Gastroesophageal sphincter (tissue), 4 donors: ENCODE measurements at regions not wholly inside any gene's neighbourhood (a gene's known extent, or its start where the extent isn't known, plus 50 kb on each side); places are given as distances from the start of the nearest gene placed in this dataset.

ENCODE experiments used
- ATAC-seq: fragments of 150-250 bp; one replicate; pipeline ENCODE4 v1.9.1; 2016; ENCODE audit warnings: mild to moderate bottlenecking, moderate library complexity
- H3K27ac ChIP-seq, 4 donors: fragments of 200-600 bp; sonication (generic) in 3 of 4; 1 replicate in 3 of 4; 2 replicates in 1 of 4; pipeline ENCODE4 v1.5.1; 2016 to 2019
- H3K27me3 ChIP-seq: fragments of 200-600 bp; sonication (generic); one replicate; pipeline ENCODE4 v1.5.1; 2019
- H3K36me3 ChIP-seq, 2 donors: fragments of 200-600 bp; sonication (generic); one replicate each; pipeline ENCODE4 v1.5.1; 2019; ENCODE audit warnings: control low read depth in 1 of 2
- H3K4me1 ChIP-seq, 3 donors: fragments of 200-600 bp; sonication (generic); 1 replicate in 2 of 3; 2 replicates in 1 of 3; pipeline ENCODE4 v1.5.1; 2016 to 2019; ENCODE audit warnings: control low read depth in 2 of 3
- H3K4me3 ChIP-seq, 2 donors: fragments of 200-600 bp; sonication (generic); one replicate each; pipeline ENCODE4 v1.5.1; 2019; ENCODE audit warnings: mild to moderate bottlenecking in 1 of 2, moderate library complexity in 1 of 2
- H3K9me3 ChIP-seq, 3 donors: fragments of 200-600 bp; sonication (generic); one replicate each; pipeline ENCODE4 v1.5.1; 2017 to 2019; ENCODE audit warnings: control low read depth in 2 of 3
- EP300 ChIP-seq: sonication (generic); formaldehyde crosslinking; IDR thresholded peaks from one replicate; pipeline ENCODE4 v1.6.1; 2017; ENCODE audit warnings: antibody characterized with exemption, mild to moderate bottlenecking
- POLR2A ChIP-seq, 2 donors: fragments of 450-650 bp; IDR thresholded peaks; one replicate each; pipeline ENCODE4 v1.6.1; 2017; ENCODE audit warnings: antibody characterized with exemption in 2 of 2, mild to moderate bottlenecking in 2 of 2, moderate library complexity in 1 of 2
- POLR2AphosphoS5 ChIP-seq: sonication (generic); formaldehyde crosslinking; IDR thresholded peaks from one replicate; pipeline ENCODE4 v1.6.1; 2017; ENCODE audit warnings: antibody characterized with exemption
- WGBS, 2 donors: methylation state at CpG; one replicate each; pipeline ENCODE4 v1.1.5; 2018; ENCODE audit warnings: low coverage in 1 of 2; 5-methylcytosine and 5-hydroxymethylcytosine counted together
- TF ChIP-seq, protein P1 (sequence below), 4 experiments: fragments of 200-600 bp in 2 of 4; fragments of 450-650 bp in 2 of 4; sonication (generic) in 1 of 4; IDR thresholded peaks; one replicate each; pipeline ENCODE4 v1.5.1; 2017 to 2019; ENCODE audit warnings: antibody characterized with exemption in 4 of 4, mild to moderate bottlenecking in 2 of 4, moderate library complexity in 2 of 4

DNA sequence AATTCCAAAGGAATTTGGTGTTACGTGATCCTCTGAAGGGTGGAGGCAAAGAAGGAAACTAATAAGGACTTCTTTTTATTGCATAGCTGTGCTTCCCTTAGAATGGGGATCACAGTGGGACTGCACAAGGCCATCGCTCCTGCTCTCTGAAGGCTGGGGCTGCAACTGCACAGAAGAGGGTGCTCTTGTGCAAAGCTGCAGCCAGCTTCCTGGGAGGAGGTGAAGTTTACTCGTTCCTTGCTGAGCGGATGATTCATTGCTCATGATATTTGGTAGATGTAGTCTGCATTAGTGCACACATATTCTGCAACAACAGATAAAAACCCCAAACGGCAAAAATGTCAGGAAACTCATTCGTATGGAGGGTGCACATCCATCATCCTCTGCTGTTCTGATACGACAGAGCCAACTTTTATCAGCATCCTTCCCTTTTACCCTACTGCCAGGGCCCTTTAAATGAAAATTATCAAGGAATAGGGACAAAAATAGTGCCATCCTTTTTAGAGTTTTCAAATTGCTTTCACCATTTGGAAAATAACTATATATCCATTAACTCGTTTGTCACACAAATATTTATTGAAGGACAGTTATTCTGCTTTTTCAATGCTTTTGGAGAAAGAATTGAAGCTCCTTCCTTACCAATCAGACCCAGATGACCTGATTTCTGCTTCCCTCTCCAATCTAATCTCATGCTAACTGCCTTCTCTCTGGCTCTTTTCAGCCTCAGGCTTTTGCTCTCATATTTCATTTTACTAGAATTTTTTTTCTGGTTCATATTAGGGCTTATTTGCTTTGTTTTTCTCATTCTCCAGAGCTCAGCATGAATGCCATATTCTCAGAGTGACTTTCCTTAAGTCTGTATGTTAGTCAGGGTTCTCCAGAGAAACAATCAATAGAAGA is 263.6 kb downstream of the DUSP10 start:
- Histone ChIP-seq H3K27ac (no peak overlapping the region), H3K36me3 (no peaks in the 10 kb centered on the region), H3K4me1 (peaks cover 0 to 7% (median 0%) of the 10 kb centered on the region in 3 donors), H3K27me3 (no peaks in the 10 kb centered on the region), H3K4me3 (no peak overlapping the region), H3K9me3 (no peaks in the 10 kb centered on the region)
- peak; percentile 78 for ATAC-seq
- WGBS, 2 donors = 18 to 38% methylated on average over 3 to 7 of the region's 8 CpGs
- TF ChIP-seq, protein P1, sequence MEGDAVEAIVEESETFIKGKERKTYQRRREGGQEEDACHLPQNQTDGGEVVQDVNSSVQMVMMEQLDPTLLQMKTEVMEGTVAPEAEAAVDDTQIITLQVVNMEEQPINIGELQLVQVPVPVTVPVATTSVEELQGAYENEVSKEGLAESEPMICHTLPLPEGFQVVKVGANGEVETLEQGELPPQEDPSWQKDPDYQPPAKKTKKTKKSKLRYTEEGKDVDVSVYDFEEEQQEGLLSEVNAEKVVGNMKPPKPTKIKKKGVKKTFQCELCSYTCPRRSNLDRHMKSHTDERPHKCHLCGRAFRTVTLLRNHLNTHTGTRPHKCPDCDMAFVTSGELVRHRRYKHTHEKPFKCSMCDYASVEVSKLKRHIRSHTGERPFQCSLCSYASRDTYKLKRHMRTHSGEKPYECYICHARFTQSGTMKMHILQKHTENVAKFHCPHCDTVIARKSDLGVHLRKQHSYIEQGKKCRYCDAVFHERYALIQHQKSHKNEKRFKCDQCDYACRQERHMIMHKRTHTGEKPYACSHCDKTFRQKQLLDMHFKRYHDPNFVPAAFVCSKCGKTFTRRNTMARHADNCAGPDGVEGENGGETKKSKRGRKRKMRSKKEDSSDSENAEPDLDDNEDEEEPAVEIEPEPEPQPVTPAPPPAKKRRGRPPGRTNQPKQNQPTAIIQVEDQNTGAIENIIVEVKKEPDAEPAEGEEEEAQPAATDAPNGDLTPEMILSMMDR (IDR thresholded peaks at IDR 0.05) = peak in 3 of 4 experiments; percentile 55 to 79 (median 60)
- TF ChIP-seq POLR2AphosphoS5 = no peak

DNA sequence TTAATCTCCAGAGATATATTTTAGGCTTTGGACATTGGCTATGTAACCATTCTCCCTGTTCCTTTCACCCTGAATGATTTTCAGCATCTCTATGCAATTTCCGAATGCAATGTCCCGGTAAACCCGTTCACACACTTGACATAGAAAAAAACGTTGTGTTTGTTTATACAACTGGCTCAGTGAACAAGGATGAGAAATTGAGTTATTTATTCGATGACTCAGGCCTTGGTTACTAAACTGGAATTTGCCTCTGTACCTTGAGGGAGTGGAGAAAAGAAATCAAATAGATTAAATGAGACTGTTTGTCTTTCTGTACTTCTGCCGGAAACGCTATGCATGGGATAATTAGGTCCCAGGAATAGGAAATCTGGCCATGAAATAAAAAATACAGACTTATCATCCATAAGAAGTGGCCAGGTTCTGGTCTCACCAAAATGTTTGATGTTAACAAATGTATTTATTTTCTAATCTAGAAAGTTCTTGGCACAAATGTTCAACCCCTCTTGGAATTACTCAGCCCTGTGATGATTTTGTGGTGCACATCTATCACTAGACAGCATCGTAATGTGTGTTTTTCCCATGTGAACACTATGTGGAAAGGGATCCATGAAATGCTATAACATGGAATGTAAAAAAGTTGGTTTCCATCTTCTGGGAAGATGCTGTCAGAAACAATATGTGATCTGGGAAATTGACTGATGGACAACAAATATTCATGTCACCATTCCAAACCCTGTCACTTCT is 253.9 kb downstream of the DUSP10 start:
- 45 to 59% methylated on average over 8 of the region's 8 CpGs for WGBS, 2 donors
- Histone ChIP-seq H3K4me1 (no peaks in the 10 kb centered on the region), H3K27me3 (no peaks in the 10 kb centered on the region), H3K4me3 (no peak overlapping the region), H3K9me3 (no peaks in the 10 kb centered on the region), H3K36me3 (no peaks in the 10 kb centered on the region), H3K27ac (no peak overlapping the region)
- ATAC-seq = no peak
- TF ChIP-seq POLR2A (IDR thresholded peaks at IDR 0.05) (no peak), EP300 (no peak), POLR2AphosphoS5 (no peak)
- TF ChIP-seq, protein P1 (IDR thresholded peaks at IDR 0.05) = no peak

DNA sequence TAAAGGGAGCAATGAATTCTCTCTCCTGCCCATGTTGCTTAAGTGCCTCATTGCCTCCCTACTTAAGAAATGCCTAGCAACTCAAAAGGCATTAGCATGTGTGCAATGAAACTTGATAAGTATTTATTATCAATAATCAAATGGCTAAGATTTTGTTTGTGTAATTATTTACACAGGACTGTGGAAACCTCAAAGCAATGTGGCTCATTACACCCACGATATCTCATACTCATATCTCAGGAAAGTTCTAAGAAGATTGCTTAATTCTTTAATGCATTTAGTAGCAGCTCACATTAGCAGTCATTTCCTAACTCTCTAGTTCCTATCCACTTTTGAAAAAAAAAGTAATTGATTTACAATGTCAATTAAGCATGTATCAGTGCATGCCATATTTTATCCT is 253.3 kb downstream of the DUSP10 start:
- no peaks in the 10 kb centered on the region for H3K27me3 ChIP-seq
- H3K27ac ChIP-seq = no peak overlapping the region
- H3K4me3 ChIP-seq = no peak overlapping the region
- WGBS, 2 donors = 80 to 100% methylated on average over 1 of the region's 1 CpG
- no peaks in the 10 kb centered on the region for H3K4me1 ChIP-seq
- H3K9me3 ChIP-seq = no peaks in the 10 kb centered on the region
- no peaks in the 10 kb centered on the region for H3K36me3 ChIP-seq
- ATAC-seq = no peak
- TF ChIP-seq POLR2AphosphoS5 (no peak), POLR2A (IDR thresholded peaks at IDR 0.05) (no peak), EP300 (no peak)
- TF ChIP-seq, protein P1 (IDR thresholded peaks at IDR 0.05) = no peak

DNA sequence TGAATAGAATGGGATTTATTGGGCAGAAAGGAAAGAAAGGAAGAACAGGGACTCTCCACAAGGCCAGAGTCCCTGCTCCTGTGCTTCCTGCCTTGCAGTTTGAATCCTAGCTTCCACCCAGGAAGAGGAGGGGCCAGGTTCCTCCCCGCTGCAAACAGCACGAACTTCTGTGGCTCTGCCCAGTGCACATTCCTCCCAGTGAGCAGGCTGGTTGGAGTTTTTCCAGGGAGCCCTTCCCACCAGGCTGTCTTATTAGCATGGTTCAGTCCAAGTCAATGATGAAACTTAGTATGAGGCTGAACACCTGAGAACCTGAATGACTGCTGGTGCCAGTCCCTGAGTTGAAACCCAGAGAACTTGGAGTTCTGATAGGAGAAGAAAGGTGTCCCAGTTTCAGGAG is 247.2 kb downstream of the DUSP10 start:
- WGBS, 2 donors = 68% methylated on average over 2 of the region's 2 CpGs; no CpG with 5 or more reads in 1 of the 2 donors
- Histone ChIP-seq H3K27ac (no peak overlapping the region), H3K36me3 (no peaks in the 10 kb centered on the region), H3K4me3 (no peak overlapping the region), H3K4me1 (no peaks in the 10 kb centered on the region), H3K27me3 (no peaks in the 10 kb centered on the region), H3K9me3 (no peaks in the 10 kb centered on the region)
- TF ChIP-seq POLR2A (IDR thresholded peaks at IDR 0.05) = no peak
- TF ChIP-seq EP300 = no peak
- no peak for ATAC-seq

DNA sequence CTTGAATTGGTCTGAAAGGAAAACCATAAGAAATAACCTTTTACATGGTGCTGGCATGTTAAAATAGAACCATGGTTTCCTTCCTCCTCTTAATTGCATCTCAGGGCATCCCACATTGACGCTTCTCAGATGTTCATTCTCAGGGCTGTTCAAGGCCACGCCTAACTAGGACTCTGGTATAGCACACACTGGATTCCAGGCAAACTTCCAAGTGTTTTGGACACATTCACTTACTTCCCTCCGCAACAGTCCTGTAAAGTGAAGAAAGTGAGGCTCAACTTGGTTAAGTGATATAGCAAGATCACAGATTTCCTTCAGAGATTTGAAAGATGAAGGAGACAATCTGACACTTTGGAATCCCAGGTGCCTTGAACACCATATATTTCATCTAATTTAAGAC is 244.8 kb downstream of the DUSP10 start:
- TF ChIP-seq POLR2A (IDR thresholded peaks at IDR 0.05) = no peak
- TF ChIP-seq POLR2AphosphoS5 = no peak
- no peak for TF ChIP-seq EP300
- TF ChIP-seq, protein P1 (IDR thresholded peaks at IDR 0.05) = no peak
- no peak overlapping the region for H3K4me3 ChIP-seq
- no peaks in the 10 kb centered on the region for H3K36me3 ChIP-seq
- H3K27ac ChIP-seq = no peak overlapping the region
- ATAC-seq = no peak
- WGBS, 2 donors = 23% methylated on average over 3 of the region's 3 CpGs; no CpG with 5 or more reads in 1 of the 2 donors
- no peaks in the 10 kb centered on the region for H3K9me3 ChIP-seq
- no peaks in the 10 kb centered on the region for H3K27me3 ChIP-seq
- H3K4me1 ChIP-seq = no peaks in the 10 kb centered on the region
